OCI-LY3 (cell line): ENCODE measurements at regions not wholly inside any gene's neighbourhood (a gene's known extent, or its start where the extent isn't known, plus 50 kb on each side); places are given as distances from the start of the nearest gene placed in this dataset.

ENCODE experiments used
- H2AFZ ChIP-seq: fragments of 200-600, 300-600 bp; shearing (Covaris generic); 2 replicates; pipeline ENCODE4 v1.6.0; 2014; ENCODE audit warnings: antibody characterized with exemption, low read depth, low read length
- H3K27ac ChIP-seq: fragments of 200-600, 300-600 bp; sonication (generic); 2 replicates; pipeline ENCODE4 v1.5.1; 2014; ENCODE audit warnings: mild to moderate bottlenecking, low read length, moderate library complexity, mixed read lengths
- H3K27me3 ChIP-seq: fragments of 200-600, 300-600 bp; sonication (generic); 2 replicates; pipeline ENCODE4 v1.6.1; 2014; ENCODE audit warnings: low read depth, low read length, mixed read lengths
- H3K36me3 ChIP-seq: fragments of 200-600, 300-600 bp; sonication (generic); replicated peaks from 2 replicates; pipeline ENCODE3; 2014; ENCODE audit warnings: low read depth, low read length, mixed read lengths
- H3K4me1 ChIP-seq: fragments of 300-600, 200-600 bp; sonication (generic); 2 replicates; pipeline ENCODE4 v1.6.1; 2014; ENCODE audit warnings: low read length, mixed read lengths
- H3K4me2 ChIP-seq: fragments of 200-600, 300-600 bp; sonication (generic); 2 replicates; pipeline ENCODE4 v1.6.1; 2014; ENCODE audit warnings: low read length, mixed read lengths
- H3K4me3 ChIP-seq: fragments of 300-600, 200-600 bp; sonication (generic); 2 replicates; pipeline ENCODE4 v1.5.1; 2014; ENCODE audit warnings: antibody characterized with exemption, mild to moderate bottlenecking, low read length, moderate library complexity
- H3K79me2 ChIP-seq: fragments of 300-600, 200-600 bp; shearing (Covaris generic); 2 replicates; pipeline ENCODE4 v1.6.1; 2014; ENCODE audit warnings: mild to moderate bottlenecking, low read length, mixed read lengths
- H3K9ac ChIP-seq: fragments of 300-600, 200-600 bp; shearing (Covaris generic); 2 replicates; pipeline ENCODE4 v1.6.0; 2014; ENCODE audit warnings: mild to moderate bottlenecking, low read length, moderate library complexity
- H3K9me3 ChIP-seq: fragments of 200-600, 300-600 bp; shearing (Covaris generic); 2 replicates; pipeline ENCODE4 v1.6.1; 2014; ENCODE audit warnings: low read length, mixed read lengths; ENCODE audit not compliant: insufficient read depth
- H4K20me1 ChIP-seq: fragments of 200-600, 300-600 bp; sonication (generic); 2 replicates; pipeline ENCODE4 v1.6.1; 2016; ENCODE audit warnings: low read length, mixed read lengths; ENCODE audit not compliant: insufficient read depth
- CTCF ChIP-seq: fragments of 200-600, 300-600 bp; sonication (generic); IDR thresholded peaks from 2 replicates; pipeline ENCODE4 v1.5.1; 2014; ENCODE audit warnings: antibody characterized with exemption, low read length, low read depth
- EZH2phosphoT487 ChIP-seq: fragments of 200-600 bp; shearing (Covaris generic); IDR thresholded peaks from 2 replicates; pipeline ENCODE4 v1.6.1; 2018; ENCODE audit warnings: antibody characterized with exemption, mixed run types, low read depth

- no peaks in the 10 kb centered on the region for H3K9me3 ChIP-seq
- TF ChIP-seq EZH2phosphoT487 = no peak
- TF ChIP-seq CTCF = no peak
- no peaks in the 10 kb centered on the region for H3K36me3 ChIP-seq
- no peak overlapping the region for H3K9ac ChIP-seq
- H3K27me3 ChIP-seq = no peaks in the 10 kb centered on the region
- H3K4me3 ChIP-seq = no peak overlapping the region
- H3K27ac ChIP-seq = no peak overlapping the region
- no peak overlapping the region for H3K4me2 ChIP-seq
- no peaks in the 10 kb centered on the region for H4K20me1 ChIP-seq
- H3K79me2 ChIP-seq = no peaks in the 10 kb centered on the region
- H3K4me1 ChIP-seq = no peaks in the 10 kb centered on the region
- no peak overlapping the region for H2AFZ ChIP-seq
Measured at GRCh38 chr2:176388861-176389260, 119.6 kb downstream of the MTX2 start.

GRCh38 chr2:176390276-176391147 lies 121.3 kb downstream of the MTX2 start:
- Histone ChIP-seq H2AFZ (no peak overlapping the region), H4K20me1 (no peaks in the 10 kb centered on the region), H3K4me1 (no peaks in the 10 kb centered on the region), H3K27ac (no peak overlapping the region), H3K27me3 (no peaks in the 10 kb centered on the region), H3K4me3 (no peak overlapping the region), H3K9ac (no peak overlapping the region), H3K36me3 (no peaks in the 10 kb centered on the region), H3K4me2 (no peak overlapping the region), H3K79me2 (no peaks in the 10 kb centered on the region), H3K9me3 (no peaks in the 10 kb centered on the region)
- TF ChIP-seq CTCF = no peak
- no peak for TF ChIP-seq EZH2phosphoT487

- no peak overlapping the region for H3K4me3 ChIP-seq
- H2AFZ ChIP-seq = no peak overlapping the region
- no peak overlapping the region for H3K4me2 ChIP-seq
- TF ChIP-seq CTCF (no peak), EZH2phosphoT487 (no peak)
- H3K4me1 ChIP-seq = no peaks in the 10 kb centered on the region
- no peaks in the 10 kb centered on the region for H3K27me3 ChIP-seq
- no peaks in the 10 kb centered on the region for H3K36me3 ChIP-seq
- no peaks in the 10 kb centered on the region for H3K9me3 ChIP-seq
- H3K79me2 ChIP-seq = no peaks in the 10 kb centered on the region
- no peaks in the 10 kb centered on the region for H4K20me1 ChIP-seq
- H3K9ac ChIP-seq = no peak overlapping the region
- H3K27ac ChIP-seq = no peak overlapping the region
Measured at GRCh38 chr2:176391148-176391419, 121.8 kb downstream of the MTX2 start.

GRCh38 chr2:176392249-176392648 lies 123.0 kb downstream of the MTX2 start:
- H3K4me3 ChIP-seq = no peak overlapping the region

More at GRCh38 chr2:176392249-176392648, 123.0 kb downstream of the MTX2 start:
- H3K9ac ChIP-seq = no peak overlapping the region
- no peaks in the 10 kb centered on the region for H3K27me3 ChIP-seq
- H3K27ac ChIP-seq = no peak overlapping the region
- H3K4me2 ChIP-seq = no peak overlapping the region
- TF ChIP-seq EZH2phosphoT487 (no peak), CTCF (no peak)
- no peaks in the 10 kb centered on the region for H3K36me3 ChIP-seq
- H4K20me1 ChIP-seq = no peaks in the 10 kb centered on the region
- no peaks in the 10 kb centered on the region for H3K79me2 ChIP-seq
- H2AFZ ChIP-seq = no peak overlapping the region
- no peaks in the 10 kb centered on the region for H3K4me1 ChIP-seq
- no peaks in the 10 kb centered on the region for H3K9me3 ChIP-seq
